ENCODE measurements at regions not wholly inside any gene's neighbourhood (a gene's known extent, or its start where the extent isn't known, plus 50 kb on each side); places are given as distances from the start of the nearest gene placed in this dataset.

GRCh38 chr5:105821800-105822199, 1848.9 kb downstream of the EFNA5 start:
- TF ChIP-seq POLR2A (IDR thresholded peaks at IDR 0.05; ENCODE audit: low read depth, low read length) (no peak), EZH2 (IDR thresholded peaks at IDR 0.05; ENCODE audit: borderline replicate concordance, low read depth, low read length, severe bottlenecking) (no peak), MYC (IDR thresholded peaks at IDR 0.05; ENCODE audit: low read depth, low read length) (no peak), POLR2AphosphoS5 (IDR thresholded peaks at IDR 0.05; ENCODE audit: insufficient read depth, low read depth, low read length) (no peak), CTCF (IDR thresholded peaks at IDR 0.05; ENCODE audit: extremely low read depth in 1 of 2, insufficient read depth in 1 of 2, low read depth in 1 of 2, low read length in 2 of 2) (no peak), MAX (IDR thresholded peaks at IDR 0.05; ENCODE audit: insufficient read depth, insufficient read length) (no peak), GATA2 (IDR thresholded peaks at IDR 0.05; ENCODE audit: insufficient read depth, insufficient read length, low read depth, low read length) (no peak), FOS (IDR thresholded peaks at IDR 0.05; ENCODE audit: borderline replicate concordance, insufficient read depth, low read length) (no peak)

All from endothelial cell of umbilical vein (primary cell).